Embryonic facial prominence (tissue), 1 donor: ENCODE measurements at regions not wholly inside any gene's neighbourhood (a gene's known extent, or its start where the extent isn't known, plus 50 kb on each side); places are given as distances from the start of the nearest gene placed in this dataset.

ENCODE experiments used
- DNase-seq: peaks from one replicate; pipeline ENCODE4 v3.0.0-alpha.2; 2016; ENCODE audit errors: extremely low spot score

DNA sequence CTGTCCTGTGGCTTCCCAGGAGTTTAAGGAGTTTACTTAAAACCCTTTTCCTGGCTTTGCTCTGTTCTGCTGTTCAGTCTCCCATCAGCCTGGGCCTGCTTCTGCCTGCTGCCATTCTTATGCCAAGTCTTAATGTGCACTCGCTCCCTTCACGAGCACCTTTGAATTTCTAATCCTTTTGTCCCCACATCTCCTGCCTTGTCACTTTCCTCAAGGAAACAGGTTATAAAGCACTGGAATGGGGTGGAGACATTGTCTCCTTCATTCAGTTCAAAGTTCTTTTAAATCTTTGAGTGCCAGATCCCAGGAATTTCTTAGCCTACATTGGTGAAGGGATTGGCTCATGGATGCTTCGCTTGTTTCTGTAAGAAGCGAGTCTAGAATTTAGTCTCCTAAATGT is 87.2 kb upstream of the LIFR start:
- DNase-seq, result no peak

DNA sequence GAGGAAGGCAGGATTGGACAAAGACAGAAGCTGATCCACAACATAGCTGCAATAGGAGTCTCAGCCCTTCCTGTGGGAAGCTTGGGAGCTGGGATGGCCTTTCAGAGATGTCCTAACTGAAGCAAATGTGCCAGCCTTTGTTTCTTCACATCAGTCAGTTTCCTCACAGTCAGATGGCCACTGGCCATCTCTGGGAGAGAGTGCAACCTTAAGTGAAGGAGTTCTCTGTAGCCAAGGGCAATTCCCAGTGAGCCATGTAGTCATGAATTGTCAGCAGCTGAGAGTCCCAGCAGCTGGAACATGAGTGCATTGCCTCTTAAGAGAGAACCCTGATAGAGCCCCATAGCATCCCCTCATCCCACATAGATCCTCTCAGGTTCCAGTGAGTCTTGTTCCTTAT is 89.1 kb upstream of the LIFR start:
- no peak for DNase-seq

DNA sequence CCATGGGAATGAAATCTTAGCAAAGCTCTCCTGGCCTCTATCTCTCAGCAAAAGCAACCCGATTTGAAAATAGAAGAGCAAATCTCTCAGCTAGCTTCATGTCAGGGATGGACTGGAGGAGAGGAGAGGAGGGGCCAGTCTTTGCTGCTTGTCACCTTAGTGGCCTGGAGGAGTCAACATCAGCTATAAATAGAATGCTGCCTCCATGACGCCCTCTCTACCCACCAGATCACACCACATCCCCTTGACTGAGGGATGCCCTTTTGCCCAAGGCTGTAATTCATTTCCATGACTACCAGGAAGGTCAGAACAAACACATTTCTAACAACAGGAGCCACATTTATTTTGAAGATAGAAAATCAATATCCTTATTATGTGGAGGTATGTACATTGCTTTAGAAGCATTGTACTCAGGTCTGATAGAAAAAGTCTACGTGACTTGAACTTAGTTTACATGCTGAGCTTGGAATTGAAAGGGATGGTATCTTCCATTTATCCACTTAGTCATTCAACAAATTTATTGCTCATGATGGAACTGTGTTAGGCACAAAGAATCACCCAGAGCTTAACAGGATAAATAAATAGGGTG is 92.4 kb upstream of the LIFR start:
- DNase-seq, result no peak

DNA sequence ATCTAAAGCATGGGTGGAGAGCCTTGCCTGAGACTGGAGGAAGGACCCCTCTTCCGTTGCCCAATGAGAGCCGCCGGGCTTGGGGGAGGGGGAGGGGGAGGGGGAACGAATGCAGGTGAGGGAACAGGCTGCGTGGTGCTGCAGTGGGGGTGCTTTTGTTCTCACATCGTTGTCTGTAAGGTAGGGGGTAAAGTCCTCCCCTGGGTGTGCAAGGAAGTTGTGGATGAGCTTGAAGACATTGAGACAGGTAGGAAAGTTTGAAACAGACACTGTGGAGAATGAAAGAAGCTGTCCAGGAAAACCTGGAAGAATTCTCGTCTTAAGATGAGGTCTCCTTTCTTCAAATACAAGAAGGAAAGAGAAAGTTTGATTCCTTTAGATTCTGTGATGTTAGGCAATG is 94.1 kb upstream of the LIFR start:
- no peak for DNase-seq

DNA sequence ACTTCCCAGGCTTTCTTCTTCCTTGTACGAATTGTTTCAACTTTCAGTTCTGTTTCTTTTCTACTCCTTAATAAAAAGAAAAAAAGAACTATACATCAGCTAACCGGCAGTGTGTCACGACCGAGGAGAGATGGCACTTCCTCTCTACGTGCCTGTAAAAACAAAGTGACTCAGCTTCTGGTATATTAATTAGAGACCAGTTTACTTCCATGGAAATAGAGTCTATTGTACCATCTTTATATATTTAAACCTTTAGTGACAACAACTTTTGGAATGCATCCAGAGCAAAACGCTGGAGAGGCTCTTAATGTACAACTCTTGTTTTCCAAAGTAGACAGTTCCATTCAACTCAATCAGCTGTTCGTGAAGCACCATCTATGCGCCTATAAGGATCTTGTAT is 94.5 kb upstream of the LIFR start:
- no peak for DNase-seq

DNA sequence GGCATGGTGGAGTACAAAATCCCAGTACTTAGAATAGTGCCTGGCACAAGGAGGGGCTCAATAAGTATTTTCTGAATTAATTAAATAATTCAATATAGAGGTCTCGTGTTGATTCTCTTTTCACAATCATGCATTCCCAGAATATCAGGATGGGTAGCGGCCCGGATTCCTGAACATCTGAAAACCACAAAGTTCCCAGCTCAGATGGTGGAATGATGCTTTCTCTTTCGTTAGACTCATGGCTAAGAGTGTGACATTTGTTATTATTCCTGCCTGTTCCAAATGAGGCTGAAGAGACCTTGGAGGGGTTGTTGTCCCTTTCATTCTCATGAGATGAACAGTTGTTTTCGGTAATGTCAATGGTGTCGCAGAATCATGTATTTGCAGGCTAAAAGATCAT is 95.4 kb upstream of the LIFR start:
- DNase-seq, result no peak

DNA sequence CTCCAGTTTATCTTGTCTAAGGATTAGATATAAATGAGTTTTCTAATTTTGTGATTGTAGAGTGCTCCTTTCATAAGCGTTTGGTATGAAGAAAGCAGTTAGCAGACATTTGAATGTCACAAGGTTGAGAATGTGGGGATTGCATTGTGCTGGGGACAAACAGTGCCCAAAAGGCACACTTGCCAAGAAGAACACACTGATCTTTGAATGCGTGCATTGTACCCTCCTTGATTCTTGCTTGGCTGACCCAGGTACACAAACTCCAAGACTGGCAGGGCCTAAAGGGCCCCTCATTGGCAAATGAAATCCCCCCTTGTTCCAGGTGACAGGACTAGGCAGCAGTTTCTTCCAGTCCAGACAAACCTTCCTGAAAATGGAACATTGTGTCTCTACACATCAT is 96.9 kb upstream of the LIFR start:
- no peak for DNase-seq

DNA sequence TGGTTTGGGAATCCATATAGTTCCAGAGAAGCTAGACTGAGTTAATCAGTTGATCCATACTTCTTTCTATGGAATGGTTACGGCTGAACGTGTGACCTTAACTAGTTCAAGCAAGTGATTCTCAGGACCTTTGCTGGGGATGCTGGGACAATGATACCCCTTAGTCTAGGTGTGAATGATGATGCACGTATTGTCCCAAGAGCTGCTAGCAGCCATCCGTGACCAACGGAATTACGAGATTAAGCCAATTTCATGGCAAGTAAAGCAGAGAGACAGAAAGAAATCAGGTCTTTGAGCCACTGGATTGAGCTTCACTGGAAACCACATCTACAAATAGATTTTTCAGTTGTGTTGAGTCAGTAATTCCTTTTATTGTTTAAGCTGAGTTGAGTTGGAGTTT is 99.2 kb upstream of the LIFR start:
- no peak for DNase-seq

DNA sequence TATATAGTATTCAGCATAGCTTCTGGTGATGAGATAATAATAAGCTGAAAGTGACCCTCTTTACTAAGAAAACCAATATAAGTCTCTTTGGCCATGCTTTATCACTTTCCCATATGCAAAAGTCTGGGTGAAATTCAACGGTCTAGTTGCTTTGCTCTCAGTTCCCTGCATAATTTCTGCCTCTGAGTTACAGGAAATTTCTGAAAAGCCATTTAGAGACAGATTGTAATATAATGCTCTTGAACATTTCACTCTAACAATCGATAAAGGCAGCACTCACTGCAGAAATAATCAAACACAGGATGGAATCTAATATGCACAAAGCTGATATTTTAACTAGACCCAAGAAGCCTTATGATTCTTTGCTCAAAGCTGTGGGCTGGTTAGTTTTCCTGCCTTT is 100.1 kb upstream of the LIFR start:
- DNase-seq, result no peak

DNA sequence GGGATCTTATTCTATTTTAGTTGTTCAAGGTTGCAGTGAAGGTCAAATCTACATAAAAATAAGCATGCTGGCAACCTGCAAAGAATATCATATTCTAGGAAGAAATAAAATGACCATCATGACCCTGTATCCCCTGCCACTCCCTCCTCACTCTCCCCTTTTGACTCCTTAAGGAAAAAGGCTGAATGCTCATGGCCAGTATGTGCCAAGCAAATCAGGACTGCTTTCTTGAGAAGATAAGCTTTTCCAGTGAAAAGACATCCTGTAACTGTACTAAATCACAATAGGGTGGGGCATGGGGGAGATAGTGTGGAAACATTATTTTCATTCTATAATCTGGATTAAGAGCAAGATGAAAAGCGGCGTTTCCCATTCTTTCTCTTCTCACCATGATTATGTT is 100.6 kb upstream of the LIFR start:
- DNase-seq, result no peak

DNA sequence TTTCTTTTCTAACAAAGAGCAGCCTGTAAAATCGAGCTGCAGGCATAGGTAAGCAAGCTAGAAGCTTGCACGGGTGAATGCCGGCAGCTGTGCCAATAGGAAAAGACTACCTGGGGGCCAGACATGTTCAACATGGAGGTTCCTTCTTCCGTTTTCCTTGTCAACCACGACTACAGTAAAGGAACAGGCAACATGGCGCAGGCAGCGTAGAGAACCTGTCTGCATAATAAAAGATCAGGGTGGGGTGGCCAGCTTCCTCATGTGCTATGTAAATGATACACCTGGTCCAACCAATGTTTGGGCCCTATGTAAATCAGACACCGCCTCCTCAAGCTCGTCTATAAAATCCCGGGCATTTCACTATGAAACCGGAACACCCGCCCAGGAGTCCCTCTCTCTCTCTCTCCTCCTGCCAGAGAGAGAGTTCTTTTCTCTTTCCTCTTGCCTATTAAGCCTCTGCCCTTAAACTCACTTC is 103.8 kb upstream of the LIFR start:
- DNase-seq, result no peak

DNA sequence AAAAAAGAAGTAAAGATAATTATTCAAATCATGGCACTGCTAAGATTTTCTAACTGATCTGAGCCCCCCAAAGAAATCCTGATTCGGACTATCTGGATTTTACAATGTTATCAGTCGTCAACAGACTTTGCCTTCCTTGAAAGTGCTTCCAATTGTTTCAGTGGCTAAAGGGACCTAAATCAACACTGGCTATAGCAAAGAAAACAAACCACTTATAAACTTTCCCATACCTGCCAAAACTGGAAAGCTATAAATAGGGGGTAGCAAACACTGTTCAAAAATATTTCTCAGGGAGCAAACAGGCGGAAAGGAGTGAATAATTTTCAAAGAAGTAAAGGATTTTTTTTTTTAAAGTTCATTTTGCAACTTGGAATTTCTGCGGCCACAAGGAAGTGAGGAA is 105.6 kb upstream of the LIFR start:
- no peak for DNase-seq

DNA sequence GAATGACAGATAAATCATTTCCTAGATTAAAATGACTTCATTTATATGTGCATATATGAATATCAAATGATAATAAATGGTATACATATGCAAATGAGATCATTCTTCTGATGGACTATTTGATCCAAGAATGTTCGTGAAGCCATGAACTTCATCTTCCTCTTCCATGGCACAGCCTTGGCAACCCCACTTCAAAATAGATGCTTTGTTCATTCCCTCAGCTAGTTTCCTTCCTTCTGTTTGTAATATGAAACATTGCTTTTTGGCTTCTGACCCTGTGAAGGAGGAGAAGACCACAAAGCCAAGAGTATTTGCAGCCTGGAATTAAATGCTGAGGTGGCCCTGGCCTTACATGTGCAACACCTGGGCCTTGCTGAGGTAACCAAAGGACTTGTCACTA is 106.8 kb upstream of the LIFR start:
- no peak for DNase-seq

DNA sequence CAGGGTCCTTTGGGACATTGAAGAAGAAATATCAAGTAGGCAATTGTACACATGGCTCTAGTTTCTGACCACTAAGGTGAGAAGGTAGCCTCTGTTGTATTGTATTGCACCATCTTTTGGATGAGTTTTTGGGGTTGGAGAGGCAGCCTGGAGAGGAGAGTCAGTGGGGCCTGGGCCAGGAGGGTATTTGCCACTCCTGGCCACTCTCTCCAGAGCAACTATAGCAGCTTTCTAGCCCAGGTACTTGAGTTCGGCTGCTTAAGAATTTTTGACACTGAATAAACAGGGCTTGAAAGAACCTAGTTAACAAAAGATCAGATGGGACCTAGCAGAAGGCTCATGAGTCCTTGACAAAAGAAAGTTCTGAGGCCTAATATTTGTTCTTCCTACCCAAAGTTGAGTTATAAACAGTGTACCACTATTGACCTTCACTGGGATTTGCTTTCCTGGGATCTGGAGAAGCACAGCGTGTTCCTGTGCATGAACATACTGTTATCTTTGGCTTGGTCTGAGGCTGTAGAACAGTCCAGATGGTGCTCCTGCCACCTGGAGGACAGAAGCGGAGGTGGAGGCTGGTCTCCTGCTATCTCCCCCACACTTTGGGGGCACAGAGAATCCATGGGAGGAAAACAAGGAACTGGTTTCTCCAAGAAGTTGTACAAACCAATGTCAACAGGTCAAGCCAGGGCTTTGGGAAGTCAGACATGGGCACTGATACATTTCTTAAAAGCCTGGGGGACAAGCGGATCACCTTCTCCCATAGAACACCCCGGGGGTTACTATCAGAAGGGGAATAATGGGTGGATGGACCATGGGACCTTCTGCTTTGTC is 110.4 kb upstream of the LIFR start:
- no peak for DNase-seq

DNA sequence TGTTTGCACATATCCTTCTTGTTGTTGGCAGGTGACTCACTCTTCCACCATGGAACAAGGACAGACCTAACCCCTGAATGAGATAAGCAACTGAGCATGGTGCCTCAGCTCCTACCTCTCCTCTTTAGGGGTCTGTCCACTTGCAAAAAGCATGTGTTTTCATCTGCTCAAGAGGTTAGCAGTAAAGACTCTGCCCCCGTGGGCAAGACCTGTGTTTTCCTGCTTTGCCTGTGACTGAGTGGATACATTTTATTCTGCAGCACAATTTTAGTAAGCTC is 111.0 kb upstream of the LIFR start:
- DNase-seq, result no peak

DNA sequence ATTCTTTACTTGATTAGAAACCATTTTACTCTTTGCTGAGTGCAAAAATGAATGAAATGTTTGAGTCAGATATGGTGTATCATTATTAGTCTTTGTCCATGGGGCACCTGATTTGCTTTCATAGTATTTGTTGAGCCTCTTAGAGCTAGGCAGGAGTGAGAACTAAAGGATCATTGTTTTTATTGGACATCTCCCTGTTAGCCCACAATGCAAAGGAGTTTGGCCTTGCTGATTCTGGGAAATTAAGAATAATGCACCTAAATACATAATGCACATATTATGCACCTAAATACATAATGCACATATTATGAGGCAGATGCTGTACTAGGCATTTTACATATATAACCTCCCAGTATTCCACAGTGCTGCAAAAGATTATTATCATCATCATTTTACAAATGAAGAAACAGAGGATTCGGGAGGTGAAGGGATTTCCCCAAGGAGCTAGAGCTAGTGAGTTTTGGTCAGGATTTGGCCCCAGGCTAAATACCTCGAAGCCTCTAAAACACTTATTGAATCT is 113.0 kb upstream of the LIFR start:
- no peak for DNase-seq

DNA sequence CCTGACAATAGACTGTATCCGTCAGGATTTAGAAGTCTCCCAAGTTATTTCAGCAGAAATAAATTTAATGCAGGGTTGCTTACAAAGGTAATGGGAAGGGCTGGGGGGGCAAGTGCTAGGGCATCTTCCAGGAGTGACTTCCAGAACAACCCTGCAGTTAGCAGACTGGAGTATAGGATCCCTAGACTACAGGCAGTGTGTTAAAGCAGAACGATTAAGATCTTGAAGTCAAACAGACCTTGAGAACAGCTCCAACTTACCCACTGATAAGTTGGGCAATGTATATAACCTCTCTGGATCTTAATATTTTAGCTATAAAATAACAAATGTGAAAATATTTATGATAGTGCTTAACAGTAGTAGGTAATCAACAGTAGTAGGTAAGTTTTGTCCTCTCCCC is 113.6 kb upstream of the LIFR start:
- no peak for DNase-seq

DNA sequence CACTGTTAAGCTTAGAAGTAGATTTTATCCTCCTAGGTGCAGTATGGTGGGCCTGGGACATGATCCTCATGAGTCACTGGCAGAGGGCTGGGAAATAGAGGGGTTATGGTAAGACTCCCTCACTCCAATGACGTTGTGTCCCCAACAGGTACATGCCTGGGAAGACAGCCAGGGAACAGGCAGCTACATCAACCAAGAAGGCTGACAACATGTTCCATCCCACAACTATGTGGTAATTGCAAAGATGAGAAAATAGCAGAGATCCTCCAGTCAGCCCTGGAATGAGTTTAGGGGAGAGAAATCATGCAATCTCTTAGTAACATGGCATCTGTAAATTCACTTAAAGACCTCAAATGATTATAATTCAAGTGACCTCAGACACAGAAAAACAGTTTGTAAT is 114.4 kb upstream of the LIFR start:
- no peak for DNase-seq

DNA sequence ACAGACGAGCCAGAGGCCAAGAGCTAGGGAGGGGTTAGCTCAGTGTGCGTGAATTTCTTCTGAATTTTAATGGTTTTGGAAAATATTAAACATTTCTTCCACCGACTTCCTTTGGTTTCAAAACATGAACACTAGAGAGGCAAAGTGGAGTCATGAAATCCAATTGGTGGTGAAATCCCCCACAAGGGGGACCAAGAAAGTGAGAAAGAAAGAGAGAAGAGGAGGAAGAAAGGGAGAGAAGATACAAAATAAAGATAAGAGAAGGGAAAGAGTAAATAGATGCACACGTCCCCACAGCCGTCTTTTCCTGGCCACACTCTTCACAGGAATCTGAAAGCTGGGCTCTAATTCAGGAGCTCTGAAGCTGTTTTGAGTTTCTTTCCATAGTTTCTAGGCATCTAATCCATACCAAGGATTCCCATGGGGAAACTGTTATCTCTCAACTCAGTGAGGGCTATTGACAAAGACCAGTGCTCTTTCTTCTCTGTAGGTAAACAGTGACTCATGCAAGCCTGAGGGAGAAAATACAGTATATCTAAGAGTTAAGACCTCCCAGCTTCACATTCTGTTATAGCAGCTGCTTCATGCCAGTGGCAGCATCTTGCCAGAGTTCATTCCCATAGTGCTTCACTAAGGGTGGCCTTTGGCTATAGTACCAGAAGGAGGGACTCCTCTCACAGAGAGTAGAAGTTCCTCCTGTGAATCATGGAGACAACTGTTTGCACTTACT is 115.8 kb upstream of the LIFR start:
- DNase-seq, result no peak

DNA sequence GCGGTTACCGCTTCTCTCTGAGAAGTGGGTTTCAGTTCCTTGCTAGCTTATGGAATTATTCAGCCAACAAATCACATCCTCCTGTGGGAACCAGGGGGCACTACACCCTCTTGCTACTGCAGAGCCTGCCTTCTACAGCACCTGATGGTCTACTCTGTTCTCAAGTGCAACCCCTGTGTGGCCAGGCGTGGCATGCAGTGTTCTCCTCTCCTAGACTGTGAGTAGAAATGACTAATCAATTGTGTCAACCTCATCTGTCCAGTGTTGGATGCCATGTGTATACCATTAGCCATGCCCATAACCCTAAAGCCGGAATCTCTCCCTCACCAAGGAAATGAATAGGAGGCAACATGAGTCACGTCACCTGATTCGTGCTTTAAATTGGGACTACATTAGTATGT is 117.2 kb upstream of the LIFR start:
- DNase-seq, result no peak

DNA sequence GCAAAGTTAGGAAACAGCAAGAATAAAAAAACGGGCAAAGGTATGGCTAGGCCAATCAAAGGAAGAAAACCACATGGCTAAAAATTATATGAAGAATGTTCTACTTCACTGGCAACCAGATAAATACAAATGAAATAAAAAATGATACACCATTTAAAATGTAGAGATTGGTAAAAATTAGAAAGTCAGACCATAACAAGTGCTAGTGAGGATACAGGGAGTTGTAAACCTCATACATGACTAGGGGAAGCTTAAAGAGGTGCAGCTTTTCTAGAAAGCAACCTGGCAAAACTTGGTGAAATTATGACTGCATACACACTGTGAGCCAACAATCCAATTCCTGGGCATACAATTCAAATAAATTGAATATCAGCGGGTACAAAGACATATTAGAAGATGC is 119.0 kb upstream of the LIFR start:
- no peak for DNase-seq

DNA sequence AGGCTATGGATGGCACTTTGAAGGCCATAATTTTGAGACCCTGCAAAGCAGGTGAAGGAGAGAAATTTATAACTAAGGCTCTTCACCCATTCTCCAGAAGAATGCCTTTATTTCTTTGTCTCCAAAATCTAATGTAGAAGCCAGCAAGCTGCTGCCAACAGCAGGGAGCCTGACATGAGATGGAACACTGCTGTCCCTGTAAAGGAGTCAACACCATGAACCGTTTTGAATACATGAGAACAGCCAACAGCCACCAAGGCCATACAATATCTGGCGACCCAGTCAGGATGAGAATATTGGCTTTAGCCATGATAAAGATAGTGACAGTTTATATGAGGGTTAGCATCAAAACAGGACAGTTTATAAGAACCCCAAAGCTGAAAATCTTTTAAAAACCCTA is 121.2 kb upstream of the LIFR start:
- DNase-seq, result no peak

DNA sequence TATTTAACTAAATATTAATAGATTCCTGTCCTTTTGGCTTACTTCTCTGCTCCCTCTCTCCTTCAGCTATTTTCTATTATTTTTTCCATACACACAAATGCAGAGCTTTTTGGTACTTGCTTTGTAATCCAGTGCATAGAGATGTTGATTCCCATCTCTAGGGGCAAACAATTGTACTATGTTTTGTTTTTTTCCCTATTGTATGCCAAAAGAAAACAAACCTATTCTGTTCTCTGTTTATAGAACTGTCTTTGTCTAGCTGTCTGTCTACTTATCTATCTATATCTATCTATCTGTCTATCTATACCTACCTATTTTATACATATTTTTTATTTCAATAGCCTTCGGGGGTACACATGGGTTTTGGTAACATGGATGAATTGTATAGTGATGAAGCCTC is 121.6 kb upstream of the LIFR start:
- no peak for DNase-seq
